Lower leg skin (tissue), 4 donors: ENCODE measurements at regions not wholly inside any gene's neighbourhood (a gene's known extent, or its start where the extent isn't known, plus 50 kb on each side); places are given as distances from the start of the nearest gene placed in this dataset.

Experiments used
- DNase-seq, 2 donors: peaks; one replicate each; pipeline ENCODE4 v3.0.0-alpha.2; 2019; ENCODE audit warnings: low spot score in 2 of 2
- H3K4me3 ChIP-seq: fragments of 200-600 bp; sonication (generic); 2 replicates; pipeline ENCODE4 v1.5.1; 2017; ENCODE audit warnings: mild to moderate bottlenecking, low read depth; ENCODE audit not compliant: poor library complexity, severe bottlenecking
- CTCF ChIP-seq, 3 donors: fragments of 450-650 bp; IDR thresholded peaks; one replicate each; pipeline ENCODE4 v1.5.1; 2016; ENCODE audit warnings: antibody characterized with exemption in 3 of 3, mild to moderate bottlenecking in 3 of 3, moderate library complexity in 2 of 3
- POLR2A ChIP-seq, 2 donors: fragments of 450-650 bp; IDR thresholded peaks; one replicate each; pipeline ENCODE4 v1.6.1; 2016 to 2017; ENCODE audit warnings: antibody characterized with exemption in 2 of 2, mild to moderate bottlenecking in 1 of 2, moderate library complexity in 1 of 2
- WGBS, 2 donors: methylation state at CpG; one replicate each; pipeline ENCODE4 v1.1.5; 2018; 5-methylcytosine and 5-hydroxymethylcytosine counted together
- intact Hi-C: fragments of 100-400 bp; cut with DNase I; formaldehyde crosslinking; loops from one replicate; pipeline ENCODE4 v1.15.0; 2023; ENCODE audit warnings: low total_unique reads

GRCh38 chr13:34430294-34430693 is 511.8 kb upstream of the NBEA start:
- intact Hi-C loops = no loop called here
- DNase-seq = no peak
- WGBS, 2 donors = 83 to 90% methylated on average over 2 of the region's 2 CpGs
- TF ChIP-seq POLR2A (IDR thresholded peaks at IDR 0.05) (no peak), CTCF (IDR thresholded peaks at IDR 0.05) (no peak)
- no peak overlapping the region for H3K4me3 ChIP-seq

GRCh38 chr13:34431827-34432581 is 510.1 kb upstream of the NBEA start:
- no peak for DNase-seq
- TF ChIP-seq POLR2A (IDR thresholded peaks at IDR 0.05) = no peak
- no peak for TF ChIP-seq CTCF (IDR thresholded peaks at IDR 0.05)
- 77 to 78% methylated on average over 2 of the region's 2 CpGs for WGBS, 2 donors
- intact Hi-C loops = no loop called here
- H3K4me3 ChIP-seq = no peak overlapping the region

- TF ChIP-seq CTCF (IDR thresholded peaks at IDR 0.05) (no peak), POLR2A (IDR thresholded peaks at IDR 0.05) (no peak)
- intact Hi-C loops = no loop called here
- DNase-seq = no peak
- WGBS, 2 donors = 60 to 62% methylated on average over 3 of the region's 3 CpGs
- no peak overlapping the region for H3K4me3 ChIP-seq
Observed at GRCh38 chr13:34435338-34435737, 506.7 kb upstream of the NBEA start.

- no peak for TF ChIP-seq CTCF (IDR thresholded peaks at IDR 0.05)
- intact Hi-C loops = no loop called here
- no peak for DNase-seq
- H3K4me3 ChIP-seq = no peak overlapping the region
Observed at GRCh38 chr13:34437873-34438272, 504.2 kb upstream of the NBEA start.

- H3K4me3 ChIP-seq = no peak overlapping the region
- no peak for TF ChIP-seq POLR2A (IDR thresholded peaks at IDR 0.05)
- no peak for TF ChIP-seq CTCF (IDR thresholded peaks at IDR 0.05)
- intact Hi-C loops = no loop called here
- DNase-seq = no peak
Observed at GRCh38 chr13:34452831-34453230, 489.2 kb upstream of the NBEA start.
